OCI-LY7 (cell line): ENCODE measurements at regions not wholly inside any gene's neighbourhood (a gene's known extent, or its start where the extent isn't known, plus 50 kb on each side); places are given as distances from the start of the nearest gene placed in this dataset.

ENCODE experiments used
- BruUV-seq: library from RNA; stranded (reverse); fragments of 400-500 nt; replicated peaks from 2 replicates; lab custom pipeline; 2021; lab: Mats Ljungman, UMichigan
- CTCF ChIA-PET: fragments of 300-600 bp; sonication (Branson Sonifier 250); formaldehyde crosslinking; loops from one replicate; lab custom pipeline; 2022; ENCODE audit warnings: antibody characterized with exemption; ENCODE audit not compliant: unreplicated experiment; lab: Charles Lee
- POLR2A ChIA-PET: fragments of 300-600 bp; sonication (Branson Sonifier 250); formaldehyde crosslinking; loops from one replicate; lab custom pipeline; 2022; ENCODE audit warnings: antibody characterized with exemption; lab: Charles Lee
- DNase-seq: peaks from one replicate; pipeline ENCODE4 v3.0.0-alpha.2; 2015; ENCODE audit warnings: low spot score
- H2AFZ ChIP-seq: fragments of 200-600 bp; sonication (generic), shearing (Covaris generic); 2 replicates; pipeline ENCODE4 v1.6.1; 2014; ENCODE audit warnings: mild to moderate bottlenecking, antibody characterized with exemption, low read length, moderate library complexity
- H3K27ac ChIP-seq: fragments of 200-600 bp; sonication (generic); 2 replicates; pipeline ENCODE4 v1.5.1; 2014; ENCODE audit warnings: mixed run types, low read depth, mild to moderate bottlenecking, moderate library complexity, low read length, inconsistent platforms; ENCODE audit not compliant: poor library complexity, severe bottlenecking
- H3K36me3 ChIP-seq: fragments of 200-600 bp; sonication (generic); 2 replicates; pipeline ENCODE4 v1.6.1; 2014; ENCODE audit warnings: mild to moderate bottlenecking, antibody characterized with exemption, low read length, moderate library complexity, mixed read lengths; ENCODE audit not compliant: insufficient read depth
- H3K4me1 ChIP-seq: fragments of 200-600 bp; sonication (generic); 2 replicates; pipeline ENCODE4 v1.5.1; 2014; ENCODE audit warnings: mild to moderate bottlenecking, low read length; ENCODE audit not compliant: insufficient read depth, poor library complexity, severe bottlenecking
- H3K4me2 ChIP-seq: fragments of 200-600 bp; sonication (generic); 2 replicates; pipeline ENCODE4 v1.6.1; 2014; ENCODE audit warnings: mild to moderate bottlenecking, low read length
- H3K4me3 ChIP-seq: fragments of 200-600 bp; sonication (generic); 2 replicates; pipeline ENCODE4 v1.5.1; 2014; ENCODE audit warnings: mild to moderate bottlenecking, low read depth, low read length; ENCODE audit not compliant: poor library complexity, severe bottlenecking
- H3K79me2 ChIP-seq: fragments of 200-600 bp; sonication (generic); 2 replicates; pipeline ENCODE4 v1.6.1; 2016; ENCODE audit warnings: low read depth, mild to moderate bottlenecking, low read length, moderate library complexity, mixed read lengths; ENCODE audit not compliant: insufficient read depth
- H3K9me2 ChIP-seq: fragments of 200-600 bp; sonication (generic); 2 replicates; pipeline ENCODE4 v1.6.1; 2016; ENCODE audit warnings: mild to moderate bottlenecking, low read length, mixed read lengths; ENCODE audit not compliant: insufficient read depth
- H3K9me3 ChIP-seq: fragments of 200-600 bp; sonication (generic); 2 replicates; pipeline ENCODE4 v1.6.1; 2014; ENCODE audit warnings: mild to moderate bottlenecking, mixed run types, low read length, mixed read lengths
- H4K20me1 ChIP-seq: fragments of 200-600 bp; sonication (generic); 2 replicates; pipeline ENCODE4 v1.6.1; 2014; ENCODE audit warnings: mild to moderate bottlenecking, antibody characterized with exemption, low read length, moderate library complexity, mixed read lengths; ENCODE audit not compliant: insufficient read depth
- EZH2phosphoT487 ChIP-seq: fragments of 200-600 bp; sonication (generic); IDR thresholded peaks from 2 replicates; pipeline ENCODE4 v1.6.1; 2018; ENCODE audit warnings: low read depth, borderline replicate concordance, mild to moderate bottlenecking, mixed run types, antibody characterized with exemption, low read length, moderate library complexity, mixed read lengths
- intact Hi-C: fragments of 100-400 bp; cut with micrococcal nuclease; formaldehyde crosslinking; loops from one replicate; pipeline ENCODE4 v1.10.0; 2022; ENCODE audit not compliant: unreplicated experiment
- TF ChIP-seq, protein P1 (sequence below): fragments of 200-600 bp; sonication (generic); conservative IDR thresholded peaks from 2 replicates; pipeline ENCODE4 v1.5.1; 2014; ENCODE audit warnings: mild to moderate bottlenecking, antibody characterized with exemption, low read length, moderate library complexity, mixed read lengths

DNA sequence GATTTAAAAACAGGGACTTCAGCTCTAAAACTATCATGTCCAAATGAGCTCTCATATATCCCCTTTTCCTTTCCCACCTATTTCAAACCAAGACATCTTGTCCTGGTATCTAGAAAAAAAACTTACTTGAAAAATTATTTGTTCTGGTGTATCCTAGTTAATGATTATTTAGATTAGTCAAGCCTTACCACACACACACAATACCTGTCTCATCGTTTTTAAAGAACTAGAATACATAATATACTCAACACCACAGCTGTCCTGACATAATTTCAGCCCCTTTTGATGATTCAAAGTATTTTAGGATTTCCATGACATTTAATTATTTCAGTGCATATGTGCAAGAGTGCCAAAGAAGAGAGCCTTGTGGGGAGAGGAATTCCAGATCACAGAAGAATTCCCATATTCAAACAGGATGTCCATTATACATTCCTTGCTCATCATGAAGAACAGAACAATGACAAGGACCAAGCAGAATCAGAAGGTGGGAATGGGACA is 233.7 kb downstream of the SMARCA2 start:
- H3K27ac ChIP-seq: no peak overlapping the region
- no peak overlapping the region for H3K4me3 ChIP-seq
- no peaks in the 10 kb centered on the region for H3K9me2 ChIP-seq
- intact Hi-C loops: loop anchor here (10.0 kb wide), 1 partner anchor 596 kb away; the partner anchor contains the start of gene PUM3
- 0 out of 2 replicates have a peak, but pooled peaks cover 6% of the 10 kb centered on the region for H3K9me3 ChIP-seq
- H3K4me1 ChIP-seq: peaks cover under 1% of the 10 kb centered on the region
- ChIA-PET CTCF (no interaction called here), POLR2A (interaction anchor here (1.4 kb wide), 1 partner anchor 8 kb away, joined by 4 read pairs; no protein-coding TSS in a partner anchor)
- H2AFZ ChIP-seq: no peak overlapping the region
- TF ChIP-seq, protein P1, sequence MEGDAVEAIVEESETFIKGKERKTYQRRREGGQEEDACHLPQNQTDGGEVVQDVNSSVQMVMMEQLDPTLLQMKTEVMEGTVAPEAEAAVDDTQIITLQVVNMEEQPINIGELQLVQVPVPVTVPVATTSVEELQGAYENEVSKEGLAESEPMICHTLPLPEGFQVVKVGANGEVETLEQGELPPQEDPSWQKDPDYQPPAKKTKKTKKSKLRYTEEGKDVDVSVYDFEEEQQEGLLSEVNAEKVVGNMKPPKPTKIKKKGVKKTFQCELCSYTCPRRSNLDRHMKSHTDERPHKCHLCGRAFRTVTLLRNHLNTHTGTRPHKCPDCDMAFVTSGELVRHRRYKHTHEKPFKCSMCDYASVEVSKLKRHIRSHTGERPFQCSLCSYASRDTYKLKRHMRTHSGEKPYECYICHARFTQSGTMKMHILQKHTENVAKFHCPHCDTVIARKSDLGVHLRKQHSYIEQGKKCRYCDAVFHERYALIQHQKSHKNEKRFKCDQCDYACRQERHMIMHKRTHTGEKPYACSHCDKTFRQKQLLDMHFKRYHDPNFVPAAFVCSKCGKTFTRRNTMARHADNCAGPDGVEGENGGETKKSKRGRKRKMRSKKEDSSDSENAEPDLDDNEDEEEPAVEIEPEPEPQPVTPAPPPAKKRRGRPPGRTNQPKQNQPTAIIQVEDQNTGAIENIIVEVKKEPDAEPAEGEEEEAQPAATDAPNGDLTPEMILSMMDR: no peak
- no peak for TF ChIP-seq EZH2phosphoT487
- H3K36me3 ChIP-seq: no peaks in the 10 kb centered on the region
- no peak for DNase-seq
- no peak overlapping the region for H3K4me2 ChIP-seq
- no peaks in the 10 kb centered on the region for H4K20me1 ChIP-seq
- no peaks in the 10 kb centered on the region for H3K79me2 ChIP-seq
- no TSS peak for BruUV-seq

DNA sequence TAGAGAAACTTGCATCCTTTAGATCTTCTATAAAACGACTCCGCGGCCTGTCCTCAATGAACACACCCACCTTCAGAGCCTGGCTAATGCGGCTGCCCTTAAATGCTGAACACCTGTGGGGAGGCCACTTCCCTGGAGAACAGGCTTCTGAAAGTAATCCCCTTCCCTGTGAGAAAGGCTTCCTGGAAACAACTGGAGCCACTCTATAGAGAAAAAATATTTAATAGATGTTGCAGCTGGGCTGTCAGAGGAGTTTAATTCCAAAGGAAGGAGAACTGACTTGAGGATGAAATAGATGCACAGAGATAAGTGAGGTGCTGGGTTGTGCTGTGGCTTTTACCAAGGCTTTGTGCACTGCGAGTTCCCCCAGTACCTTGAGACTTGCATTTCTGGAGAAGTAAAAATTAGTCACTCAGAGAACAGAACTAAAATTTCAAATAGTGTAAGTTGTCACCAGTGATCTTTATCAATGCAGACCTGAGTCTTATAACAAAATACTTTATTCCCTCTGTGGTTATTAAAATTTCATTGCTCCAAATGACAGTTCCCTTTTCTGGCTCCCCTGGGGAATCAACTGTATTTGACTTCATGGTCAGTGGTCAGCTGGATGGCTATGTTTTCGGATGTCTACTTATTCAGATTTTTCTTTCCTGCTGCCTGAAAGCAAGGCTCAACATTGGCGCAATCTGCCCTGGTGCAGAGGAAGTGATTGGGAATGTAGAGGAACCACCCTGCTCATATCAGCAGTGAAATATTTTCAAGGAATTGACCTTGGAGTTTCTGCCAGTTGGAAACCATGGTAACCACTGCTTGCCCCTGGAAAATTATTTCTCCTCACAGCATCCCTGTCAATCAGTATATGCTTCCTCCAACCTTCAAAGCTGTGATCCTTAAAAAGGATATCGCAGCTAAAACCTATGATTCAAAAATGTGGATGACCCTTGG is 238.8 kb downstream of the SMARCA2 start:
- no peaks in the 10 kb centered on the region for H3K36me3 ChIP-seq
- no peaks in the 10 kb centered on the region for H3K79me2 ChIP-seq
- no peaks in the 10 kb centered on the region for H4K20me1 ChIP-seq
- no peak overlapping the region for H2AFZ ChIP-seq
- POLR2A ChIA-PET: interaction anchor here (0.6 to 1.3 kb wide), 5 partner anchors 11 to 957 kb away, joined by 3 to 5 read pairs (median 3); no protein-coding TSS in a partner anchor
- H3K4me3 ChIP-seq: no peak overlapping the region
- no peak overlapping the region for H3K4me2 ChIP-seq
- 0 out of 2 replicates have a peak, but pooled peaks cover 6% of the 10 kb centered on the region for H3K9me3 ChIP-seq
- no TSS peak for BruUV-seq
- peaks cover 32% of the 10 kb centered on the region for H3K4me1 ChIP-seq
- H3K27ac ChIP-seq: no peak overlapping the region
- TF ChIP-seq, protein P1: no peak
- no peak for TF ChIP-seq EZH2phosphoT487
- no peaks in the 10 kb centered on the region for H3K9me2 ChIP-seq
- no peak for DNase-seq
- intact Hi-C loops: no loop called here
- CTCF ChIA-PET: no interaction called here
